PC-3 (cell line): ENCODE measurements at regions not wholly inside any gene's neighbourhood (a gene's known extent, or its start where the extent isn't known, plus 50 kb on each side); places are given as distances from the start of the nearest gene placed in this dataset.

Source experiments
- ATAC-seq: fragments of 200-7000 bp; cut with Tn5 transposase; 2 replicates; pipeline ENCODE4 v1.9.1; 2020; ENCODE audit warnings: mild to moderate bottlenecking, moderate library complexity
- BruUV-seq: library from RNA; stranded (reverse); fragments of 400-500 nt; replicated peaks from 2 replicates; lab custom pipeline; 2021; lab: Mats Ljungman, UMichigan
- CTCF ChIA-PET: fragments of 300-600 bp; sonication (Branson Sonifier 250); formaldehyde crosslinking; loops from one replicate; lab custom pipeline; 2022; ENCODE audit warnings: antibody characterized with exemption; lab: Charles Lee
- POLR2A ChIA-PET: fragments of 300-600 bp; sonication (Branson Sonifier 250); formaldehyde crosslinking; loops from one replicate; lab custom pipeline; 2022; ENCODE audit warnings: antibody characterized with exemption; ENCODE audit not compliant: unreplicated experiment; lab: Charles Lee
- DNase-seq: peaks from one replicate; pipeline ENCODE4 v3.0.0-alpha.2; 2015
- H2AFZ ChIP-seq: fragments of 300-600 bp; sonication (generic); 2 replicates; pipeline ENCODE4 v1.6.0; 2016; ENCODE audit warnings: antibody characterized with exemption, low read length
- H3F3A ChIP-seq: fragments of 300-600 bp; sonication (generic); one replicate; pipeline ENCODE4 v1.6.0; 2017; ENCODE audit warnings: antibody characterized with exemption, low read length, control low read depth, mild to moderate bottlenecking; ENCODE audit not compliant: unreplicated experiment
- H3K27ac ChIP-seq: fragments of 300-600 bp; sonication (generic); 2 replicates; pipeline ENCODE4 v1.5.1; 2016; ENCODE audit warnings: mild to moderate bottlenecking, low read length
- H3K27me3 ChIP-seq: fragments of 300-600 bp; sonication (generic); 2 replicates; pipeline ENCODE4 v1.6.1; 2016; ENCODE audit warnings: low read length, mixed read lengths
- H3K36me3 ChIP-seq: fragments of 300-600 bp; sonication (generic); 2 replicates; pipeline ENCODE4 v1.6.1; 2016; ENCODE audit warnings: low read depth, mixed run types, low read length, mixed read lengths
- H3K4me1 ChIP-seq: fragments of 300-600 bp; sonication (generic); 2 replicates; pipeline ENCODE4 v1.5.1; 2016; ENCODE audit warnings: low read length; ENCODE audit not compliant: insufficient read depth
- H3K4me2 ChIP-seq: fragments of 300-600 bp; sonication (generic); 2 replicates; pipeline ENCODE4 v1.6.0; 2016; ENCODE audit warnings: low read length
- H3K4me3 ChIP-seq: fragments of 300-600 bp; sonication (generic); 2 replicates; pipeline ENCODE4 v1.5.1; 2016; ENCODE audit warnings: mild to moderate bottlenecking, low read length, mixed read lengths
- H3K79me2 ChIP-seq: fragments of 300-600 bp; sonication (generic); 2 replicates; pipeline ENCODE4 v1.6.1; 2017; ENCODE audit warnings: low read length, mixed read lengths
- H3K9ac ChIP-seq: fragments of 300-600 bp; sonication (generic); 2 replicates; pipeline ENCODE4 v1.6.0; 2016; ENCODE audit warnings: mild to moderate bottlenecking, low read length
- H3K9me2 ChIP-seq: fragments of 300-600 bp; sonication (generic); replicated peaks from 2 replicates; pipeline ENCODE4 v1.6.1; 2016; ENCODE audit warnings: mixed run types, low read length, mixed read lengths
- H3K9me3 ChIP-seq: fragments of 300-600 bp; sonication (generic); 2 replicates; pipeline ENCODE4 v1.6.1; 2016; ENCODE audit warnings: low read length, mixed read lengths
- H4K20me1 ChIP-seq: fragments of 300-600 bp; sonication (generic); 2 replicates; pipeline ENCODE4 v1.6.1; 2016; ENCODE audit warnings: low read length, mixed read lengths
- EZH2 ChIP-seq: fragments of 300-600 bp; sonication (generic); IDR thresholded peaks from one replicate; pipeline ENCODE4 v1.6.1; 2017; ENCODE audit warnings: antibody characterized with exemption, mild to moderate bottlenecking, low read length; ENCODE audit not compliant: unreplicated experiment
- EZH2phosphoT487 ChIP-seq: fragments of 300-600 bp; sonication (generic); IDR thresholded peaks from 2 replicates; pipeline ENCODE4 v1.6.1; 2018; ENCODE audit warnings: mild to moderate bottlenecking, antibody characterized with exemption, low read length, borderline replicate concordance
- intact Hi-C: fragments of 100-400 bp; cut with micrococcal nuclease; formaldehyde crosslinking; loops from 2 replicates; pipeline ENCODE4 v1.9.0; 2023
- TF ChIP-seq, protein P1 (sequence below): fragments of 300-600 bp; sonication (generic); conservative IDR thresholded peaks from 2 replicates; pipeline ENCODE4 v1.5.1; 2017; ENCODE audit warnings: antibody characterized with exemption, low read depth, mild to moderate bottlenecking, low read length

DNA sequence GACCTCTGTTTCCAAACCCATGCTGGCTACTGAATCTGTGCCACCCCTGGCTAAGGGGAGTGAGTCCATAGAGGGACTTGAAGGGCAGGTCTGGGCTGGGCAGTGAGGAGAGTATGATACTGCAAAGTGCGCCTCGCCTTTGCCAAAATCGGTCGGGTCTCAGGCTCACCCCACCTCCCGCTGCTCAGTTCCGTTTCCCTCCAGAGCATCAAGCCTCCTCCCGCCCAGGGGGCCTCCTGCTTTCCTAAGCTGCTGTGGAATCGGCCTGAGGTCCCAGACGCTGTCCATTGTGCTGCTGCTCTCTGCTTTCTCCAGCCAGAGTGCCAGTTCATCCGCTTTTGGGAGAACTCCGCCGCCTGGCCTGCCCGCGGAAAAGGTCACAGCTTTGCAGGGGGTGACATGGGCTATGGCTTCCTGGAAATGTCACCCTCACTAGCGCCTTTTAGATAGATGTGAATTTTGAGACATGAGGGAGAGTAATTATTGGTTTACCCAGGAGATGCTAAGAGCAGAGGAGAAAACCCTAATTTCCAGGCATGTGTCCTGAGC, 1418.4 kb downstream of the UQCRFS1 start:
- Histone ChIP-seq H3K27ac (no peak overlapping the region), H3F3A (no peaks in the 10 kb centered on the region), H3K36me3 (no peaks in the 10 kb centered on the region), H3K9ac (peak overlapping the region; percentile 87), H3K9me3 (no peaks in the 10 kb centered on the region), H3K4me1 (no peaks in the 10 kb centered on the region; the same call in 1 of the 2 replicates), H3K4me3 (peak overlapping the region; percentile 77), H3K4me2 (peak overlapping the region; percentile 91), H2AFZ (peak overlapping the region; percentile 60), H4K20me1 (peaks cover 16% of the 10 kb centered on the region; the same call in 1 of the 2 replicates), H3K9me2 (no peaks in the 10 kb centered on the region), H3K79me2 (peaks cover 62% of the 10 kb centered on the region), H3K27me3 (no peaks in the 10 kb centered on the region)
- CTCF ChIA-PET: no interaction called here
- DNase-seq (peak; percentile 6), ATAC-seq (no peak)
- TF ChIP-seq EZH2: no peak
- TF ChIP-seq EZH2phosphoT487: no peak
- TF ChIP-seq, protein P1, sequence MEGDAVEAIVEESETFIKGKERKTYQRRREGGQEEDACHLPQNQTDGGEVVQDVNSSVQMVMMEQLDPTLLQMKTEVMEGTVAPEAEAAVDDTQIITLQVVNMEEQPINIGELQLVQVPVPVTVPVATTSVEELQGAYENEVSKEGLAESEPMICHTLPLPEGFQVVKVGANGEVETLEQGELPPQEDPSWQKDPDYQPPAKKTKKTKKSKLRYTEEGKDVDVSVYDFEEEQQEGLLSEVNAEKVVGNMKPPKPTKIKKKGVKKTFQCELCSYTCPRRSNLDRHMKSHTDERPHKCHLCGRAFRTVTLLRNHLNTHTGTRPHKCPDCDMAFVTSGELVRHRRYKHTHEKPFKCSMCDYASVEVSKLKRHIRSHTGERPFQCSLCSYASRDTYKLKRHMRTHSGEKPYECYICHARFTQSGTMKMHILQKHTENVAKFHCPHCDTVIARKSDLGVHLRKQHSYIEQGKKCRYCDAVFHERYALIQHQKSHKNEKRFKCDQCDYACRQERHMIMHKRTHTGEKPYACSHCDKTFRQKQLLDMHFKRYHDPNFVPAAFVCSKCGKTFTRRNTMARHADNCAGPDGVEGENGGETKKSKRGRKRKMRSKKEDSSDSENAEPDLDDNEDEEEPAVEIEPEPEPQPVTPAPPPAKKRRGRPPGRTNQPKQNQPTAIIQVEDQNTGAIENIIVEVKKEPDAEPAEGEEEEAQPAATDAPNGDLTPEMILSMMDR: no peak
- intact Hi-C loops: no loop called here
- BruUV-seq: no TSS peak
- POLR2A ChIA-PET: no interaction called here

DNA sequence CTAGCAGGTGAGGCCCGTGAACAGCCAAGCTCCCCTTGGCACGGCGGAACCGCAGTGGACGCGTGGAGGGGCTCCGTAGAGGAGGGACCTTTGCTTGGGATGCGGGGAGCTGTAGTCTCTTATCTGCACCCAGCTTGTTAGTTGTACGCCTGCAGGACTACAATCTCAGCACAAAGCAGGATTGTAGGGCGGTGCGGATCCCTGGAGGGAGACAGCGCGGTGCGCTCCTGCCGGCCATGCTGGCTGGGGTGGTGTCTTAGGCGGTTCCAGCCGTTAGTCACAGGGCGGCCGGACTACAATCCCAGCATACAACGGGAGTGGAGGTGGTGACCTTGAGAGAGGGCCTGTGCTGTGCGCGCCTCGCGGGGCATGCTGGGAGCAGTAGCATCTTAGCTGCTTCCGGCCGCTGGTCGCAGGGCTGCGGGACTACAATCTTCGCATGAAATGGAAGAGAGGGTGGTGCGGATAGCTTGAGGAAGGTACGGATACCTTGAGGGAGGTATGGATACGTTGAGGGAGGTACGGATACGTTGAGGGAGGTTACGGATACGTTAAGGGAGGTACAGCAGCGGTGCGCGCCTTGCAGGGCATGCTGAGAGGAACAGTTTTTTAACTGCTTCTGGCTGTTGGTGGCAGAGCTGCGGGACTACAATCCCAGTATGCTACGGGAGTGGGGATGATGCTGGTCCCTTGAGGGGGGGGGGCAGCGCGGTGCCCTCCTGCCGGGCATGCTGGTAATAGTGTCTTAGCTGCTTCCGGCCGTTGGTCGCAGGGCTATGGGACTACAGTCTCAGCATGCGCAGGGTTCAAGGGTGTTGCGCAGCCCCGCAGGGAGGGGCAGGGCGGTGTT, 1419.1 kb downstream of the UQCRFS1 start:
- TF ChIP-seq, protein P1: no peak
- TF ChIP-seq EZH2phosphoT487 (no peak), EZH2 (no peak)
- ATAC-seq (peak; percentile 93), DNase-seq (peak; percentile 86)
- Histone ChIP-seq H3K9ac (peak overlapping the region; percentile 87), H3K36me3 (no peaks in the 10 kb centered on the region), H3F3A (no peaks in the 10 kb centered on the region), H3K79me2 (peaks cover 64% of the 10 kb centered on the region), H3K27ac (peak overlapping the region; percentile 78), H3K4me2 (peak overlapping the region; percentile 91), H3K4me3 (peak overlapping the region; percentile 77), H3K9me2 (no peaks in the 10 kb centered on the region), H2AFZ (peak overlapping the region; percentile 79), H3K4me1 (no peaks in the 10 kb centered on the region; the same call in 1 of the 2 replicates), H3K27me3 (no peaks in the 10 kb centered on the region), H4K20me1 (peaks cover 16% of the 10 kb centered on the region; the same call in 1 of the 2 replicates), H3K9me3 (no peaks in the 10 kb centered on the region)
- ChIA-PET POLR2A (no interaction called here), CTCF (no interaction called here)
- TSS peak; percentile 48 for BruUV-seq
- intact Hi-C loops: no loop called here
